ENCODE measurements at regions not wholly inside any gene's neighbourhood (a gene's known extent, or its start where the extent isn't known, plus 50 kb on each side); places are given as distances from the start of the nearest gene placed in this dataset.

GRCh38 chr7:68180761-68181160, 1184.1 kb downstream of the TYW1 start:
- BruUV-seq (replicated peaks), result no TSS peak

More at GRCh38 chr7:68180761-68181160, 1184.1 kb downstream of the TYW1 start:
- dilution Hi-C loops (cut with HindIII; ENCODE audit: low sequenced_read_pairs, unreplicated experiment) (no loop called here), intact Hi-C loops (cut with micrococcal nuclease) (no loop called here), in situ Hi-C loops (cut with MboI; ENCODE audit: low sequenced_read_pairs) (no loop called here)
- Histone ChIP-seq H4K20me1 (ENCODE audit: insufficient read depth, low read length) (no peaks in the 10 kb centered on the region), H2AK5ac (ENCODE audit: low read depth, low read length) (no peak overlapping the region), H2BK120ac (ENCODE audit: low read depth, low read length) (no peak overlapping the region), H2AFZ (replicated peaks; ENCODE audit: low read length, poor library complexity) (no peak overlapping the region), H4K91ac (ENCODE audit: insufficient read depth, low read depth, low read length) (no peak overlapping the region), H3K4me1 (ENCODE audit: control insufficient read depth, insufficient read depth, low read length) (no peaks in the 10 kb centered on the region), H2AK9ac (replicated peaks; ENCODE audit: low read depth, low read length, poor library complexity) (no peak overlapping the region), H4K5ac (ENCODE audit: low read depth, low read length) (no peak overlapping the region), H3K4me3 (ENCODE audit: insufficient read depth, low read depth, low read length) (no peak overlapping the region), H3K23ac (ENCODE audit: low read depth, low read length) (no peak overlapping the region), H3K9me3 (ENCODE audit: control insufficient read depth, insufficient read depth, low read length) (peaks cover 10% of the 10 kb centered on the region; the same call in 1 of the 2 replicates), H2BK20ac (ENCODE audit: low read depth, low read length) (no peak overlapping the region), H3K4me2 (ENCODE audit: low read depth, low read length) (no peak overlapping the region), H3K18ac (ENCODE audit: low read depth, low read length) (no peak overlapping the region), H3K4ac (ENCODE audit: low read depth, low read length) (no peak overlapping the region), H3K9ac (ENCODE audit: low read depth, low read length) (no peak overlapping the region), H3K36me3 (ENCODE audit: control insufficient read depth, insufficient read depth, low read length) (no peaks in the 10 kb centered on the region), H4K8ac (ENCODE audit: low read depth in 2 of 2, low read length in 2 of 2) (no peak overlapping the region), H3K27ac (ENCODE audit: insufficient read depth, low read length) (no peak overlapping the region), H3K79me1 (ENCODE audit: low read depth in 1 of 2, low read length in 2 of 2) (no peaks in the 10 kb centered on the region), H2BK5ac (ENCODE audit: low read depth, low read length, poor library complexity, severe bottlenecking) (no peak overlapping the region), H3K56ac (ENCODE audit: extremely low read depth, insufficient read depth, low read length) (no peak overlapping the region), H3K27me3 (ENCODE audit: control insufficient read depth, insufficient read depth, low read length) (no peaks in the 10 kb centered on the region), H3K9me1 (ENCODE audit: insufficient read depth, low read length) (no peaks in the 10 kb centered on the region), H2BK15ac (ENCODE audit: low read depth, low read length) (no peak overlapping the region), H3K14ac (replicated peaks; ENCODE audit: low read depth, low read length) (no peak overlapping the region)
- no peak for ATAC-seq (ENCODE audit: low read depth)
- CTCF ChIA-PET, result no interaction called here
- no peak for DNase-seq
- no peak for TF ChIP-seq RCOR1 (IDR thresholded peaks at IDR 0.05; ENCODE audit: insufficient replicate concordance, low read length)
- TF ChIP-seq CHD1 (IDR thresholded peaks at IDR 0.05; ENCODE audit: low read depth, low read length), result no peak
- no peak for TF ChIP-seq FOS (IDR thresholded peaks at IDR 0.05; ENCODE audit: low read depth, low read length)
- TF ChIP-seq USF2 (IDR thresholded peaks at IDR 0.05; ENCODE audit: low read depth, low read length), result no peak
- POLR2A ChIA-PET (ENCODE audit: unreplicated experiment), result no interaction called here
- WGBS, 2 experiments (ENCODE audit: extremely low coverage in 2 of 2, insufficient read length in 1 of 2), result 17% methylated on average over 1 of the region's 5 CpGs; no CpG with 5 or more reads in 1 of the 2 experiments

Data from IMR-90 (cell line).